ENCODE measurements at regions not wholly inside any gene's neighbourhood (a gene's known extent, or its start where the extent isn't known, plus 50 kb on each side); places are given as distances from the start of the nearest gene placed in this dataset.
A peak's percentile ranks its signal among the peaks of the same experiment; 100 is the strongest.

DNA sequence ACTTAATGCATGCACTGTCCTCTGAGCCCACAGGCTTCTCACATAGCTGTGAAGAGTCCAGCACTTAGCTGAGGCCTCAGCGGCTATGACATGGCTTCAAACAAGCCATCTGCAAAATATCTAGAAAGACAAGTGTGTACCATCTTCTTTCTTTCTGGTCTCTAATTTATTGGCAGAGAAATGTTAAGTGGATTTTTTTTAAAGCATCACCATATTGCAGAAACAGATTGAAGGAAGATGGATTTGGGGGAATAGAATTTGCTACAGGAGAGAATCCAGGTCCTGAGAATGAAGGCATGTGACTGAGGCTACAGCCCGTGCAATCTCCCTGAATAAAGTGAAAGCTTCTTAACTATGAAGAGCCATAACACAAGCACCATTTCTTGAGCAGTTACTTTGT lies 567.3 kb downstream of the PDCD6IP start:
- no peak for DNase-seq

DNA sequence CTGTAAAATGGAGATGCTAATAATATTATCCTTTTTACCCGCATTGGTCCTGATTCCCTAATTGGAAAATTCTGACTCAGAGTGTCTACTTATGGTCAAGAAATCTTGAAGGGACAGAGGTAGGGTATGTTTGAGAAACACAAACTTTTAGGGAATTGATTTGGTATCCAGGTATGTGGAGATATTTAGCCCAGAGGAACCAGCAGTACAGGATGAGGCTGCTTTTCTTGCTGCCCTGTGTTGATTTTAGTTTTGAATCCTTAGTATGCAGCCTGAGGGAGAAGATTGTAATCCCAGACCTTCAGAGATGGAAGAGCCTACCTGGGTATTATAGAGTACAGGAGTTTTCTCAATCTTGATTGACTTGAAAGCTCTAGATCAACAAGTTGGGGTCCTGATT lies 569.1 kb downstream of the PDCD6IP start:
- DNase-seq: no peak

- DNase-seq: no peak
These were observed 576.1 kb downstream of the PDCD6IP start for GRCh38 chr3:34374521-34374920.

DNA sequence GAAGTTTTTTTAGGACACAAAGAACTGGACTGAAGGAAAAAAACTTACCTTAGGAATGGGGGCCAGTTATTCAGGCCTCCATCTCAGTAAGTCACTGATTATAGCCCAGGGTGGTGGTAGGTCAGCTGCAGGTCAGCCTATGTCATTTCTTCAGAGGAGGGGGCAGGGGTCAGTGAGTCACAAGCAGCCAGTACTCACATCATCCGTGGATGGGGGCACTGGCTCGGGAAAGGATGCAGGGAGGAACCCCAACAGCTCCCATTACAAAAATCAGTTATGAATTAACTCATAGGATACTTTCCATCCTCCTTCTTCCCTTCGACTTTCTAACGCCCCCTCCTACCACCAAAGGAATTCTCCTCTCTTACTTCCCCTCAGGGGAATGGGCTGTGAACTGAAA lies 578.3 kb downstream of the PDCD6IP start:
- no peak for DNase-seq

GRCh38 chr3:34377961-34378360 lies 579.5 kb downstream of the PDCD6IP start:
- no peak for DNase-seq

DNA sequence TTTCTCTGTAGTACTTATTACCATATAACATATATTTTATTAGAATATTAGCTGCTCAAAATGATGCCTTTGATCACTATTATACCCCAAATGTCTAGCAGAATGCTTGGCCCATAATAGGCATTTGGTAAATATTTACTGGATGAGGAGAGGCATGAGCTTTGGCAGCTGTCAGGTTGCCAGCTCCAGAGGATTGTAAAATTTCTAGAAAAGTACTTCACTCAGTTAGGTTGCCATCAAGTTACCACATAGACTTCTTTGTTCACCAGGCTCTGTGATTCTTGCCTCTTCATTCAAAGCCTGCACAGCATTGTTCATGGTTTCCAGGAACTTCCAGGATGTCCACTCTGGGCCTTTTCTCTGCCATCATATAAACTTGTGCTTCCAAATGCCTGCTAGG lies 582.8 kb downstream of the PDCD6IP start:
- DNase-seq: no peak

DNA sequence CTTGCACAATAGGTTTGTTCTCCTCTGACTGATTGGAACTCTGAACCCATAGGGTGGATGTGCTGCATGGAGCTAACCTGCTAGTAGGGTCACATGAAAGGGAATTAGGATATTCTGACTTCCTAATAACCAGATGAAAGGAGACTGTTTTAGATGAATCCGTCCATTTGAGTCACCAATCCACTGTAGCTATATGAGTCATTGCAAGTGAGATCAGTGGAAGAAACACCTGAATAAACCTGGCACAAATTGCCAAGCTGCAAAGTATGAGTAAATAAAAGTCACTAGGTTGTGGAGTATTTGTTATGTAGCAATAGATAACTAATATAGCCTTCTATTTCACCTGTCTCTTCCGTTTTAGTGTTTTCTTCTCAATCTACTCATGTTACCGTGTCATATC lies 584.4 kb downstream of the PDCD6IP start:
- no peak for DNase-seq

DNA sequence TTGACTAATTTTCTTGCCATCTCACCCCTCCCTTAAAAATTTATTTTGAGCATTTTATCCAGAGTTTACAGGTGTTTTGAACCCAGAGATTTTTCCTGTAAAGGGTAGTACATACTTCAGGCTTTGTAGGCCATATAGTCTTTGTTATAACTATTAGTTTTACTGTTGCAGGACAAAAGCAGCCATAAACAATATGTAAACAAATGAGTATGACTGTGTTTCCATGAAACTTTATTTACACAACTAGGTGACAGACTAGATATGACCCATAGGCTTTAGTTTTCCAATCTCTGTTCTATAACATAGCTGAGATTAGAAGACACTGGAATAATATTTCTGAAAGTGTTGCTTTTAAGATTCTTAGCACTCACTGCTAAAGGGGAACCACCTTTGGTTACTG lies 587.9 kb downstream of the PDCD6IP start:
- DNase-seq: no peak

GRCh38 chr3:34387826-34388564 lies 589.6 kb downstream of the PDCD6IP start:
- DNase-seq: peak in 34 of 56 donors; percentile 0 to 75 (median 22)

DNA sequence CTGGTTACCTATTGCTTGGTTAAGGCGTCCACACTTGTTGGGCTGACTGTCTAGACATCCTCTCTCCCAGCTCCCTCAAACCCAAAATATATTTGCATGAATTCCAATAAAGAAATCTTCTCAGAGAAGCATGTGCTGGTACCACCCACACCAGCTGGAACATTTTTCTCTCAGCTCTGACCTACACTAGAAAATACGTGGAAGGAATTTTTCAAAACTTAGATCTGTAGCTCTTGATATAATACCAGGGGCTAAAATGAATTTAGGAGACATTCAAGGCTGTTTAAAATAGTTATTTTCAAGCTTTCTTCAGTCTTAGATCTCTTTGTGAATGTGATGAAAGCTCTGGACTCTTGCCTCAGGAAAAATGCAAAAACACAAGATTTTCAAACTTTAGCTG lies 590.4 kb downstream of the PDCD6IP start:
- DNase-seq: peak in 3 of 56 donors; percentile 2 to 19 (median 17)

DNA sequence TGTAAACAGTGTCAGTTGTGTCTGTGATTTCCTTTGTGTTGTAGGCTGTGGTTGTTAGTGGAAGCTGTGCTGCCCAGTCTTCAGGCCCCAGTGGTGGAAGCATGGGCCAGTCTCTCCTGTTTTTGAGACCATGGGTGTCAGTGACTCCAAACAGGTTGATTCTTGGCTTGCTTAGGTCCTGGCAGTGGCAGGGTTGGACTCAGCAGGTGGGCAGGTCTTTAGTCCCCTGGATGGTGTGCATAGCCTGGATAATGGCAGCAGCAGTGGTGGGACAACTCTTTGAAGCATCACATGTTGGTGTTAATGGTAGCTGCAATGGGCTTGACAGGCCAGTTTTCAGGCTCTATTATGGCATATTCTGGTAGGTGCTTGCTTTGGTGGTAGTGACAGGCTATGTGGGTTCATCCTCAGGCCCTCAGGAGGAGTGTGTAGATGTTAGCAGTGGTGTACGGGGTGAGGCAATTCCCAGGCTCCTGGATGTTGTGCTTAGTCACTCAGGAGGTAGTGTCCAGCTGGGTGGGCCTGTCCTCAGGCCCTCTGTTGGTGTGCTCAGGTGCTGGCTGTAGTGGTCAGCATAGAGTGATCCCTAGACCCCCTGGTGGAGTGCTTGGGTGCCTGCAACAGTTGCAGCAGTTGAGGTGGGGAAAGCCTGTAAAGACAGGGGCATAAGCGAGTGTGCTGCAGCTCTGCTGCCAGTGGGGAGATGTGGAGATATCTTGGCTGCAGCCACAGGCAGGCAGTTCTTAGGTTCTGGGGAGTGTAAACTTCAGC lies 596.7 kb downstream of the PDCD6IP start:
- DNase-seq: no peak

DNA sequence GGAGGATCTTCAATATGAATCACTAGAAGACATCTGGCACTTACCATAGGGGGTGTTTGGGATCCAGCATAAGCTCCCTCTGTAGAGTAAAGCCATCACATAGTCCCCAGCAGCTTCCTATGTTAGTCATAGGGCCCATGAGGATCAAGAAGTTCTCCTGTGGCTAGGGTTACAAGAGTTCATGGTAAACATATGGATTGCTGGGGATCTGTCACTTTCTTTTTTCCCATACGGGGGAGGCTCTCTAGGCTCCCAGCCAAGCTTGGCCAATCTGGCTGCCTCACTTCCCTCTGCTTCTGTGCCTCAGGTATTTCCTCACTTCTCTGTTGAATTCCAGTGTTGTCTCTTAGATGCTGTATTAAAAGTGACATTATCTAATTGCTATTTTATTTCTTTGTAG lies 597.9 kb downstream of the PDCD6IP start:
- DNase-seq: no peak

DNA sequence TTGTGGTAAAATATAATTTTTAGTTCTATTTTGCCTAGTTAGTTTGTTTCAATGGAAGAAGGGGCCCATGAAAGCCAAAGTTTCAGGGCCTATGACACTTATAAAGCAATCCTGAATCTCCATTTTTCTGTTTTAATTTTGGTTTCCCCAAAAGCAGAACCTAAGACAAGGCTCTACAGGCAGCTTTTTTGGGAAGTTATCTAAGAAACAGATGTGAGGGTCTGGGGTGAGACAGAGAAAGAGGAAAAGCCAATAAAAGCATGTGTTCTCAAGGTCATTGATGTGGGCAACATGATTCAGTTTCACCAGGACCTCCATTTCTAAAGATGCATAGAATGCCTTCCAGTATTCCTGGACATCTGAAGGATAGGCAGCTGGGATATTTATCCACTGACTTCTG lies 598.5 kb downstream of the PDCD6IP start:
- no peak for DNase-seq

GRCh38 chr3:34399401-34399800 lies 601.0 kb downstream of the PDCD6IP start:
- DNase-seq: no peak

GRCh38 chr3:34405159-34405558 lies 606.7 kb downstream of the PDCD6IP start:
- no peak for DNase-seq

DNA sequence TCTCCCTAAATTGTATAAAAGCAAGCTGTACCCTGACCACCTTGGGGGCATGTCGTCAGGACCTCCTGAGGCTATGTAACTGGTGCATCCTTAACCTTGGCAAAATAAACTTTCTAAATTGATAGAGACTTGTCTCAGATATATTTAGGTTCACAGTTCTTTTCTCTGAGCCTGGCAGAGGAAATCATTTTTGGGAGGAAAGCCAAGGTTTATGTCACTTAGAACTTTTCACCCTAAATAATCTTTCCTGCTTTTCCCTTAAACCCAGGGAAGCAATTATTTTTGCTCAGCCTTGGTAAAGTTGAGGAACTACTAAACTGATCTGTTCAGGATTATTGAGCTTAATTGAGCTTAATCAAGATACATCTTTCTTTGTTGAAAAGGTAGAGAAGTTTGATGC lies 608.9 kb downstream of the PDCD6IP start:
- DNase-seq: no peak

DNA sequence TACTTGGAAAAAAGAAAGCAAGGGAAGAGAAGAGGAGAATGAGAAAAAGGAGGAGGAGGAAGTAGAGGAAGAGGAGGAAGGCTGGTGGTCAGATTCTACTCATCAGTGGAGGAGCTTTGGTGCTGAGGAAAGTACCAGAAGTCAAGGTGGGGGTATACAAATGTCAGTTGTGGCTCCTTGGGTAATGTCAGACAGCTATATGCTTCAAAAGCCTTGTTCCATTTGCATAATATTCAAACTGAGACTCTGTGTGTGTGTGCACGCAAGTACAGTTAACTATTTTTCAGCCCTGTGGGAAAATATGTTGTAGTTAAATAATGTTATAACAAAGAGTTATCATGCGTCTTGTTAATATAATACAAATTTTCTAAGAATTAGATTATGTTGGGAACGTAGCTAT lies 609.7 kb downstream of the PDCD6IP start:
- no peak for DNase-seq

DNA sequence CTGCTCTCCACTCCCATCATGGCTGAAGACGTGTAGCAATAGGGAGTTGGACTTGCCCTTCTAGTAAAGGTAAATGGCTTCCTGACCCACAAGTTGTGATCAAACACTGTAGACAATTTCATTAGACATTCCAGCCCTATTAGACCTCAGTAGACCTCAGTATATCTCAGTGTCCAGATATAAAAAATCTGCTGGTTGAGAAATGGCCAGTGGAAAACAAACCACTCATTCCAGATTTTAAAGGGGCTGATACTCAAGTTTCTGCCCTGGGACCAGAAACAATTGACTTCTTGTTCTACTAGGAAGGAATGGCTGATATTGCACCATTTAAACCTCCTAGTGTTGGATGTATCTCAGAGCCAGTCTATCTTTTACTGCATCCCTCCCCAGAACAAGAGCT lies 613.2 kb downstream of the PDCD6IP start:
- no peak for DNase-seq

GRCh38 chr3:34419801-34420200 lies 621.4 kb downstream of the PDCD6IP start:
- DNase-seq: no peak

DNA sequence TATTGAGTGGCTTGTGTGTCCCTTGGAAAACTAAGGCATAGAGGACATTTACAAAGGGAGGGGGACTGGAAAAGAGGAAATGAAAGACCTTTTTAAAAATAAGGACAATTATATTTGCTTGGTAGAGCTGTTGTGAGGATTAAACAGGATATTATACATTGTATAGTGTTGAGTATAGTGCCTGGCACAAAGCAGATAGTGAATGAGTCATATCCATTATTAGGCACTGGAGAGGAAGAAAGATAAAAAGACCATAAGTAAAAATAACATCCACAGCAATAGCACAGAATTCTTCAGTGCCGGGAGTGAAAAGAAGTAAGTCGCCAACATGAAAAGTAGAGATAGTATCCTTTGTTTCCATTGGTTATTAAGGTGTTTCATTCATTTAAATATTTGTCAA lies 623.3 kb downstream of the PDCD6IP start:
- DNase-seq: no peak

GRCh38 chr3:34439796-34440195 lies 641.4 kb downstream of the PDCD6IP start:
- DNase-seq: no peak

DNA sequence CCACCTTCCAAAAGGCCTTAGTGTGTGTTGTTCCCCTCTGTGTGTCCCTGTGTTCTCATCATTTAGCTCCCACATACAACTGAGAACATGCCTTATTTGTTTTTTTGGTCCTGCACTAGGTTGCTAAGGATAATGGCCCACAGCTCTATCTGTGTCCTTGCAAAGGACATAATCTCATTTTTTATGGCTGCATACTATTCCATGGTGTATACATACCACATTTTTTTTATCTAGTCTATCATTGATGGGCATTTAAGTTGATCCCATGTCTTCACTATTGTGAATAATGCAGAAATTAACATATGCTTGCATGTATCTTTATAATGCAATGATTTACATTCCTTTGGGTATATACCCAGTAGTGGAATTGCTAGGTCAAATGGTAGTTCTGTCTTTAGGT lies 645.7 kb downstream of the PDCD6IP start:
- no peak for DNase-seq

DNA sequence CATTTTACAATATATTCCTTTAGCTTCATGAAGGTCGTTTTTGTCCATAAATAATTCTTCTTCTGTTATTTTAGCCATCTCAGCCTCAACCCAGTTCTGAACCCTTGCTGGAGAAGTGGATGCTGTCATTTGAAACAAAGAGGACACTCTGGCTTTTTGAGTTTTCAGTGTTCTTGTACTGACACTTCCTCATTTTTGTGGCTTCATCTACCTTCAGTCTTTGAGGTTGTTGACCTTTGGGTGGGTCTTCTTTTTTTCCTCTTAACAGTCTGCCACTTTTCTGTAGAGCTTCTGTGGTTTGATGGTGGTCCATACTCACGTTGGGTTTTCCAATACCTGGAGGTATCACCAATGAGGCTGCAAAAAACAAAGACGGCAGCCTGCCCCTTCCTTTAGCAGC lies 650.9 kb downstream of the PDCD6IP start:
- DNase-seq: no peak
